HL-60 (cell line): ENCODE measurements at regions not wholly inside any gene's neighbourhood (a gene's known extent, or its start where the extent isn't known, plus 50 kb on each side); places are given as distances from the start of the nearest gene placed in this dataset.

Source experiments
- DNase-seq, 2 experiments: peaks; one replicate each; pipeline ENCODE4 v3.0.0-alpha.2; 2010 to 2020; ENCODE audit warnings: low read depth in 1 of 2, low spot score in 1 of 2
- H3K27ac ChIP-seq: fragments of 250-450 bp; sonication (Bioruptor Pico); replicated peaks from 2 replicates; pipeline ENCODE4 v1.5.1; 2020; ENCODE audit warnings: mild to moderate bottlenecking, moderate library complexity
- H3K27me3 ChIP-seq: fragments of 250-450 bp; sonication (Bioruptor Pico); 2 replicates; pipeline ENCODE4 v1.5.1; 2021; ENCODE audit warnings: mild to moderate bottlenecking, moderate library complexity; ENCODE audit not compliant: insufficient read depth, poor library complexity, severe bottlenecking
- H3K4me3 ChIP-seq: replicated peaks from 2 replicates; pipeline ENCODE4 v1.5.1; 2011; ENCODE audit warnings: mild to moderate bottlenecking, control low read depth, low read length; ENCODE audit not compliant: insufficient read depth
- CTCF ChIP-seq: IDR thresholded peaks from one replicate; pipeline ENCODE4 v1.5.1; 2011; ENCODE audit warnings: low read length, control low read depth, inconsistent platforms; ENCODE audit not compliant: insufficient read depth
- GABPA ChIP-seq: IDR thresholded peaks from 2 replicates; pipeline ENCODE4 v1.6.1; 2012; ENCODE audit warnings: low read depth
- POLR2AphosphoS5 ChIP-seq: IDR thresholded peaks from 2 replicates; pipeline ENCODE4 v1.6.1; 2012; ENCODE audit warnings: low read depth
- REST ChIP-seq: IDR thresholded peaks from 2 replicates; pipeline ENCODE4 v1.6.1; 2012; ENCODE audit warnings: low read depth; ENCODE audit not compliant: insufficient replicate concordance
- SPI1 ChIP-seq: IDR thresholded peaks from 2 replicates; pipeline ENCODE4 v1.6.1; 2012; ENCODE audit warnings: low read depth, mild to moderate bottlenecking, borderline replicate concordance

GRCh38 chr1:228830185-228830953 lies 95.1 kb downstream of the RHOU start:
- no peak overlapping the region for H3K27ac ChIP-seq
- DNase-seq = no peak
- no peak overlapping the region for H3K4me3 ChIP-seq
- TF ChIP-seq GABPA = no peak
- no peak for TF ChIP-seq POLR2AphosphoS5
- TF ChIP-seq REST = no peak
- TF ChIP-seq SPI1 = no peak
- TF ChIP-seq CTCF = no peak
- H3K27me3 ChIP-seq = no peaks in the 10 kb centered on the region

GRCh38 chr1:228830954-228831481 lies 95.7 kb downstream of the RHOU start:
- DNase-seq = no peak
- H3K4me3 ChIP-seq = no peak overlapping the region
- H3K27me3 ChIP-seq = no peaks in the 10 kb centered on the region
- TF ChIP-seq GABPA = no peak
- no peak for TF ChIP-seq POLR2AphosphoS5
- no peak for TF ChIP-seq SPI1
- TF ChIP-seq REST = no peak
- TF ChIP-seq CTCF = no peak
- no peak overlapping the region for H3K27ac ChIP-seq

- H3K27ac ChIP-seq = no peak overlapping the region
- DNase-seq = no peak
- H3K27me3 ChIP-seq = no peaks in the 10 kb centered on the region
- no peak overlapping the region for H3K4me3 ChIP-seq
- TF ChIP-seq REST = no peak
- no peak for TF ChIP-seq GABPA
- TF ChIP-seq POLR2AphosphoS5 = no peak
- TF ChIP-seq SPI1 = no peak
- no peak for TF ChIP-seq CTCF
Observed at GRCh38 chr1:228833911-228834688, 98.8 kb downstream of the RHOU start.
